Endothelial cell (in vitro differentiated cells): ENCODE measurements at regions not wholly inside any gene's neighbourhood (a gene's known extent, or its start where the extent isn't known, plus 50 kb on each side); places are given as distances from the start of the nearest gene placed in this dataset.

Source experiments
- DNase-seq: peaks from one replicate; pipeline ENCODE4 v3.0.0; 2021; ENCODE audit warnings: low spot score
- H3K27ac Mint-ChIP-seq: one replicate; pipeline ENCODE4 v1.8.0; 2021; ENCODE audit warnings: mixed read lengths, inconsistent platforms; ENCODE audit not compliant: unreplicated experiment
- H3K27me3 Mint-ChIP-seq: one replicate; pipeline ENCODE4 v1.8.0; 2021; ENCODE audit warnings: mild to moderate bottlenecking, moderate library complexity, mixed read lengths, inconsistent platforms; ENCODE audit not compliant: unreplicated experiment
- H3K36me3 Mint-ChIP-seq: one replicate; pipeline ENCODE4 v1.8.0; 2021; ENCODE audit warnings: mild to moderate bottlenecking, low read depth, mixed read lengths, inconsistent platforms; ENCODE audit not compliant: unreplicated experiment
- H3K4me1 Mint-ChIP-seq: one replicate; pipeline ENCODE4 v1.8.0; 2021; ENCODE audit warnings: mild to moderate bottlenecking, mixed read lengths, inconsistent platforms; ENCODE audit not compliant: unreplicated experiment
- H3K4me3 Mint-ChIP-seq: one replicate; pipeline ENCODE4 v1.8.0; 2021; ENCODE audit warnings: mild to moderate bottlenecking, mixed read lengths, inconsistent platforms; ENCODE audit not compliant: unreplicated experiment
- H3K9me3 Mint-ChIP-seq: one replicate; pipeline ENCODE4 v1.8.0; 2021; ENCODE audit warnings: mixed read lengths, inconsistent platforms; ENCODE audit not compliant: unreplicated experiment
- TF ChIP-seq, protein P1 (sequence below): fragments of 200-600 bp; sonication (generic); IDR thresholded peaks from one replicate; pipeline ENCODE4 v1.5.0; 2021; ENCODE audit warnings: antibody characterized with exemption; ENCODE audit not compliant: unreplicated experiment

- H3K4me3 Mint-ChIP-seq, result no peak overlapping the region
- H3K27ac Mint-ChIP-seq, result no peak overlapping the region
- no peaks in the 10 kb centered on the region for H3K4me1 Mint-ChIP-seq
- no peak for DNase-seq
- H3K9me3 Mint-ChIP-seq, result no peaks in the 10 kb centered on the region
- H3K27me3 Mint-ChIP-seq, result no peaks in the 10 kb centered on the region
- TF ChIP-seq, protein P1, sequence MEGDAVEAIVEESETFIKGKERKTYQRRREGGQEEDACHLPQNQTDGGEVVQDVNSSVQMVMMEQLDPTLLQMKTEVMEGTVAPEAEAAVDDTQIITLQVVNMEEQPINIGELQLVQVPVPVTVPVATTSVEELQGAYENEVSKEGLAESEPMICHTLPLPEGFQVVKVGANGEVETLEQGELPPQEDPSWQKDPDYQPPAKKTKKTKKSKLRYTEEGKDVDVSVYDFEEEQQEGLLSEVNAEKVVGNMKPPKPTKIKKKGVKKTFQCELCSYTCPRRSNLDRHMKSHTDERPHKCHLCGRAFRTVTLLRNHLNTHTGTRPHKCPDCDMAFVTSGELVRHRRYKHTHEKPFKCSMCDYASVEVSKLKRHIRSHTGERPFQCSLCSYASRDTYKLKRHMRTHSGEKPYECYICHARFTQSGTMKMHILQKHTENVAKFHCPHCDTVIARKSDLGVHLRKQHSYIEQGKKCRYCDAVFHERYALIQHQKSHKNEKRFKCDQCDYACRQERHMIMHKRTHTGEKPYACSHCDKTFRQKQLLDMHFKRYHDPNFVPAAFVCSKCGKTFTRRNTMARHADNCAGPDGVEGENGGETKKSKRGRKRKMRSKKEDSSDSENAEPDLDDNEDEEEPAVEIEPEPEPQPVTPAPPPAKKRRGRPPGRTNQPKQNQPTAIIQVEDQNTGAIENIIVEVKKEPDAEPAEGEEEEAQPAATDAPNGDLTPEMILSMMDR, result no peak
- H3K36me3 Mint-ChIP-seq, result no peaks in the 10 kb centered on the region
These were observed 184.1 kb upstream of the HHIP start for GRCh38 chr4:144461906-144462305.

- DNase-seq, result no peak
- Mint-ChIP-seq H3K4me1 (no peaks in the 10 kb centered on the region), H3K9me3 (no peaks in the 10 kb centered on the region), H3K36me3 (no peaks in the 10 kb centered on the region), H3K4me3 (no peak overlapping the region), H3K27me3 (no peaks in the 10 kb centered on the region), H3K27ac (no peak overlapping the region)
- TF ChIP-seq, protein P1, result no peak
These were observed 182.7 kb upstream of the HHIP start for GRCh38 chr4:144463236-144463635.

- no peaks in the 10 kb centered on the region for H3K4me1 Mint-ChIP-seq
- no peak for DNase-seq
- H3K27ac Mint-ChIP-seq, result no peak overlapping the region
- TF ChIP-seq, protein P1, result no peak
- no peak overlapping the region for H3K4me3 Mint-ChIP-seq
- no peaks in the 10 kb centered on the region for H3K9me3 Mint-ChIP-seq
- H3K36me3 Mint-ChIP-seq, result no peaks in the 10 kb centered on the region
- H3K27me3 Mint-ChIP-seq, result no peaks in the 10 kb centered on the region
These were observed 182.1 kb upstream of the HHIP start for GRCh38 chr4:144463896-144464295.

- Mint-ChIP-seq H3K9me3 (no peaks in the 10 kb centered on the region), H3K4me1 (no peaks in the 10 kb centered on the region), H3K27me3 (no peaks in the 10 kb centered on the region), H3K27ac (no peak overlapping the region), H3K4me3 (no peak overlapping the region), H3K36me3 (no peaks in the 10 kb centered on the region)
- no peak for DNase-seq
- TF ChIP-seq, protein P1, result no peak
These were observed 180.4 kb upstream of the HHIP start for GRCh38 chr4:144465546-144465945.

DNA sequence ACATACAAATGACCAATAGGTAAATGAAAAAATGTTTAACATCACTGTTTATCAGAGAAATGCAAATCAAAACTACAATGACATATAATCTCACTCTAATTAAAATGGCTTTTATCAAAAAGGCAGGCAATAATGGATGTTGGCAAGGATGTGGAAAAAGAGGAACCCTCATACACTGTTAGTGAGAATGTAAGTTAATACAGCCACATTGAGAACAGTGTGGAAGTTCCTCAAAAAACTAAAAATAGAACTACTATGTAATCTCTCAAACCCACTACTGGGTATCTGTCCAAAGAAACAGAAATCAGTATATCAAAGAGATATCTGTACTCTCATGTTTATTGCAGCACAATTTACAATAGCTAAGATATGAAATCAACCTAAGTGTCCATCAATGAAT, 165.9 kb upstream of the HHIP start:
- Mint-ChIP-seq H3K4me1 (no peaks in the 10 kb centered on the region), H3K9me3 (no peaks in the 10 kb centered on the region), H3K4me3 (no peak overlapping the region), H3K27me3 (peaks cover 5% of the 10 kb centered on the region), H3K36me3 (peaks cover 7% of the 10 kb centered on the region), H3K27ac (no peak overlapping the region)
- TF ChIP-seq, protein P1, result no peak
- DNase-seq, result no peak
